B cell (primary cell): ENCODE measurements at regions not wholly inside any gene's neighbourhood (a gene's known extent, or its start where the extent isn't known, plus 50 kb on each side); places are given as distances from the start of the nearest gene placed in this dataset.

ENCODE experiments used
- ATAC-seq: fragments of 200-7000 bp; cut with Tn5 transposase; one replicate; pipeline ENCODE4 v1.10.0; 2021; ENCODE audit warnings: low read depth, mild to moderate bottlenecking, moderate number of reproducible peaks, moderate library complexity
- CTCF ChIA-PET: fragments of 350-600 bp; sonication (Branson Sonifier 250); formaldehyde crosslinking; loops from one replicate; lab custom pipeline; 2021; ENCODE audit warnings: antibody characterized with exemption, inconsistent platforms; lab: Charles Lee
- POLR2A ChIA-PET: fragments of 350-600 bp; sonication (Branson Sonifier 250); formaldehyde crosslinking; loops from one replicate; lab custom pipeline; 2021; ENCODE audit warnings: antibody characterized with exemption; lab: Charles Lee
- DNase-seq: peaks from one replicate; pipeline ENCODE4 v3.0.0; 2013
- H2AFZ ChIP-seq: 2 replicates; pipeline ENCODE4 v1.6.1; 2012; ENCODE audit warnings: mild to moderate bottlenecking, low read depth, low read length; ENCODE audit not compliant: insufficient read depth, poor library complexity, severe bottlenecking
- H3K27ac ChIP-seq, 2 donors: 1 replicate in 1 of 2; 2 replicates in 1 of 2; pipeline ENCODE4 v1.5.1; 2012 to 2013; ENCODE audit warnings: low read length in 2 of 2, mild to moderate bottlenecking in 2 of 2, moderate library complexity in 1 of 2
- H3K27me3 ChIP-seq, 4 experiments: fragments of 200-600 bp in 1 of 4; sonication (generic) in 1 of 4; replicated peaks in 1 of 4; 1 replicate in 2 of 4; 2 replicates in 2 of 4; pipeline versions ENCODE4 v1.6.1 to v1.7.0; 2013 to 2016; ENCODE audit warnings: low read length in 3 of 4, mild to moderate bottlenecking in 2 of 4, mixed read lengths in 1 of 4, moderate library complexity in 1 of 4; ENCODE audit not compliant: insufficient read depth in 4 of 4, control insufficient read depth in 3 of 4; ENCODE audit errors: control extremely low read depth in 1 of 4
- H3K36me3 ChIP-seq, 2 experiments: replicated peaks in 1 of 2; 1 replicate in 1 of 2; 2 replicates in 1 of 2; pipeline versions ENCODE4 v1.6.1 to v1.7.1; 2013; ENCODE audit warnings: low read length in 1 of 2; ENCODE audit not compliant: insufficient read depth in 2 of 2, control insufficient read depth in 1 of 2; ENCODE audit errors: control extremely low read depth in 1 of 2, extremely low read depth in 1 of 2
- H3K4me1 ChIP-seq, 2 donors: fragments of 200-600 bp in 1 of 2; sonication (generic) in 1 of 2; 1 replicate in 1 of 2; 2 replicates in 1 of 2; pipeline versions ENCODE4 v1.5.1 to v1.6.1; 2013 to 2017; ENCODE audit warnings: low read length in 2 of 2; ENCODE audit not compliant: control insufficient read depth in 2 of 2, insufficient read depth in 2 of 2
- H3K4me2 ChIP-seq: replicated peaks from 2 replicates; pipeline ENCODE3; 2012; ENCODE audit warnings: mild to moderate bottlenecking, low read depth, low read length; ENCODE audit not compliant: poor library complexity, severe bottlenecking
- H3K4me3 ChIP-seq, 5 experiments: fragments of 200-600 bp in 1 of 5; sonication (generic) in 1 of 5; 1 replicate in 3 of 5; 2 replicates in 2 of 5; pipeline versions ENCODE4 v1.5.1 to v1.7.0; 2011 to 2016; ENCODE audit warnings: low read length in 4 of 5, mild to moderate bottlenecking in 4 of 5, low read depth in 2 of 5, control low read depth in 1 of 5, moderate library complexity in 1 of 5; ENCODE audit not compliant: insufficient read depth in 1 of 5; ENCODE audit errors: control extremely low read depth in 1 of 5, extremely low read depth in 1 of 5
- H3K79me2 ChIP-seq: fragments of 200-600 bp; sonication (generic); one replicate; pipeline ENCODE4 v1.6.0; 2016; ENCODE audit warnings: low read length; ENCODE audit not compliant: control insufficient read depth, insufficient read depth
- H3K9ac ChIP-seq: fragments of 200-600 bp; sonication (generic); 2 replicates; pipeline ENCODE4 v1.6.1; 2017; ENCODE audit warnings: mild to moderate bottlenecking, low read length, moderate library complexity
- H3K9me3 ChIP-seq, 3 donors: one replicate each; pipeline versions ENCODE4 v1.6.1 to v1.7.1; 2013; ENCODE audit warnings: low read length in 2 of 3; ENCODE audit not compliant: control insufficient read depth in 2 of 3, insufficient read depth in 1 of 3; ENCODE audit errors: control extremely low read depth in 1 of 3
- H4K20me1 ChIP-seq: 2 replicates; pipeline ENCODE4 v1.6.0; 2012; ENCODE audit warnings: mild to moderate bottlenecking, low read length; ENCODE audit not compliant: insufficient read depth, control insufficient read depth, poor library complexity, severe bottlenecking
- H3K27ac Mint-ChIP-seq: one replicate; pipeline ENCODE4 v1.8.0; 2021; ENCODE audit warnings: mixed read lengths
- H3K27me3 Mint-ChIP-seq: one replicate; pipeline ENCODE4 v1.8.0; 2021; ENCODE audit warnings: mixed read lengths
- H3K4me1 Mint-ChIP-seq: one replicate; pipeline ENCODE4 v1.8.0; 2021; ENCODE audit warnings: mixed read lengths
- H3K4me3 Mint-ChIP-seq: one replicate; pipeline ENCODE4 v1.8.0; 2021; ENCODE audit warnings: mixed read lengths
- H3K9me3 Mint-ChIP-seq: one replicate; pipeline ENCODE4 v1.8.0; 2022; ENCODE audit warnings: mixed read lengths; ENCODE audit not compliant: insufficient read depth
- CTCF ChIP-seq: fragments of 200-600 bp; IDR thresholded peaks from one replicate; pipeline ENCODE4 v1.8.0; 2022; ENCODE audit warnings: antibody characterized with exemption, mild to moderate bottlenecking
- EZH2 ChIP-seq: IDR thresholded peaks from 2 replicates; pipeline ENCODE4 v1.6.1; 2012; ENCODE audit warnings: borderline replicate concordance, low read depth, mild to moderate bottlenecking, moderate library complexity, low read length; ENCODE audit not compliant: insufficient read depth, poor library complexity, severe bottlenecking
- WGBS: methylation state at CpG from one replicate; pipeline ENCODE4 v1.1.5; 2013; ENCODE audit warnings: missing lambda C conversion rate; ENCODE audit not compliant: insufficient coverage; 5-methylcytosine and 5-hydroxymethylcytosine counted together
- intact Hi-C: fragments of 100-400 bp; cut with micrococcal nuclease; formaldehyde crosslinking; loops from one replicate; pipeline ENCODE4 v1.10.0; 2022

GRCh38 chr2:187686416-187687024 is 132.3 kb upstream of the TFPI start:
- intact Hi-C loops = no loop called here
- CTCF ChIA-PET = no interaction called here
- no CpG with 5 or more reads among the region's 6 CpGs for WGBS

DNA sequence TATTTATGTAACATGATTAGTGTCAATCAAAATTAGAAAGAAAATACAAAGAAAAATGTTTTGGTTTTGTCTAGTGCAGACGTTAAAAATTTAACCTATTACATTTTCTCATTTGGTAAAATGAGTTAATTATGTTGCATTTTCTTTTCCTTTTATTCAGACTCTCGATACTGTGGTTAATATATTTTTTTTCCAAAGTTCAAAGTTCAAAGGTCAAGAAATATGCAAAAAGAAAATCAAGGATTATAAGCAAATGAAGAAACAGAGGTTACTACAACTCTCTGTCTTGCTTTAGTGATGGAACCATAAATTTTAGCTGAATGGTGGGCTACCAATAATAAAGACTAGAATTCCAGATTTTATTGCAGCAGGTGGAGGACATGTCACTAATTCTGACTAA is 133.3 kb upstream of the TFPI start:
- no peak overlapping the region for H3K27ac Mint-ChIP-seq
- POLR2A ChIA-PET = no interaction called here
- H3K27ac ChIP-seq = no peak overlapping the region
- H3K27me3 ChIP-seq = no peaks in the 10 kb centered on the region
- H3K9me3 Mint-ChIP-seq = no peaks in the 10 kb centered on the region
- intact Hi-C loops = no loop called here
- WGBS = no CpG with 5 or more reads among the region's 2 CpGs
- no peaks in the 10 kb centered on the region for H3K4me1 Mint-ChIP-seq
- ATAC-seq (no peak), DNase-seq (no peak)
- H3K9me3 ChIP-seq = peaks cover 0 to 1% (median 0%) of the 10 kb centered on the region in 3 donors
- CTCF ChIA-PET = no interaction called here
- H2AFZ ChIP-seq = no peak overlapping the region
- no peak overlapping the region for H3K4me3 ChIP-seq
- H4K20me1 ChIP-seq = no peaks in the 10 kb centered on the region
- TF ChIP-seq EZH2 (no peak), CTCF (no peak)
- H3K4me3 Mint-ChIP-seq = no peak overlapping the region
- H3K27me3 Mint-ChIP-seq = no peaks in the 10 kb centered on the region
- no peaks in the 10 kb centered on the region for H3K4me1 ChIP-seq
- no peak overlapping the region for H3K9ac ChIP-seq
- no peak overlapping the region for H3K4me2 ChIP-seq
- H3K36me3 ChIP-seq = no peaks in the 10 kb centered on the region
- no peaks in the 10 kb centered on the region for H3K79me2 ChIP-seq

More at GRCh38 chr2:187686416-187687024, 132.3 kb upstream of the TFPI start:
- H3K9ac ChIP-seq = no peak overlapping the region
- TF ChIP-seq EZH2 (no peak), CTCF (no peak)
- ATAC-seq (no peak), DNase-seq (no peak)
- POLR2A ChIA-PET = no interaction called here
- H3K9me3 ChIP-seq = peaks cover 0 to 1% (median 0%) of the 10 kb centered on the region in 3 donors
- no peaks in the 10 kb centered on the region for H3K36me3 ChIP-seq
- H3K79me2 ChIP-seq = no peaks in the 10 kb centered on the region
- no peaks in the 10 kb centered on the region for H3K4me1 ChIP-seq
- H3K27me3 ChIP-seq = no peaks in the 10 kb centered on the region
- H2AFZ ChIP-seq = no peak overlapping the region
- Mint-ChIP-seq H3K4me3 (no peak overlapping the region), H3K4me1 (no peaks in the 10 kb centered on the region), H3K27me3 (no peaks in the 10 kb centered on the region), H3K9me3 (no peaks in the 10 kb centered on the region), H3K27ac (no peak overlapping the region)
- H3K4me3 ChIP-seq = no peak overlapping the region
- no peak overlapping the region for H3K4me2 ChIP-seq
- H3K27ac ChIP-seq = no peak overlapping the region
- no peaks in the 10 kb centered on the region for H4K20me1 ChIP-seq
